ENCODE measurements at regions not wholly inside any gene's neighbourhood (a gene's known extent, or its start where the extent isn't known, plus 50 kb on each side); places are given as distances from the start of the nearest gene placed in this dataset.
"Not testable (repeated sequence)": the region's sequence is repeated elsewhere in the genome, so short reads cannot be mapped to it uniquely, and the experiment has no call there.

GRCh38 chr9:78882481-78882880 lies 585.6 kb downstream of the PSAT1 start:
- DNase-seq: no peak

DNA sequence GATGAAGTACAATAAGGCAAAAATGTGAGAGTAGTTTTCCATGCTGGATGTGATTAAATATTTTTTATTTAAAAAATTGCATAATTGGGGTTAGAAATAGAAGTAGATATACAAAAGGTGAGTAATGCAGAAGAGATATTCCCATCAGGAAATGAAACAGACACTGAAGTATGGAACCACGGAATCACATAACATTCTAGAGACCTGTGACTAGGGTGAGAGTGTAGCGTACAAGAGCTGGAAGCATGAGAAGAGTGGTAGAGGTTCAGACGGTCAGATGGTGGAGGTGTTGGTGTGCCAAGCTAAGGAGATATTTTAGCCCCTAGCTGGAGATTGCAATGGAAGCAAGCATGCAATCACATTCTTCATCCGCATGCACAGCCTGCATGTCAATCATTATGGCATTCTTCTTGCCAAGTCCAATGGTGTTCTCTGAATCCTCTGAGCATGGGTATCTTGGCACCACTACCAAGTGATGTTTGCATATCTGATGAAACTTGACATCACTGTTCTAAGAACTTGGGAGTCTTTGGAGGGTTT lies 587.8 kb downstream of the PSAT1 start:
- no peak for DNase-seq

- no peak for DNase-seq
These were observed 595.3 kb downstream of the PSAT1 start for GRCh38 chr9:78892182-78892581.

GRCh38 chr9:78892769-78893168 lies 595.8 kb downstream of the PSAT1 start:
- no peak for DNase-seq

DNA sequence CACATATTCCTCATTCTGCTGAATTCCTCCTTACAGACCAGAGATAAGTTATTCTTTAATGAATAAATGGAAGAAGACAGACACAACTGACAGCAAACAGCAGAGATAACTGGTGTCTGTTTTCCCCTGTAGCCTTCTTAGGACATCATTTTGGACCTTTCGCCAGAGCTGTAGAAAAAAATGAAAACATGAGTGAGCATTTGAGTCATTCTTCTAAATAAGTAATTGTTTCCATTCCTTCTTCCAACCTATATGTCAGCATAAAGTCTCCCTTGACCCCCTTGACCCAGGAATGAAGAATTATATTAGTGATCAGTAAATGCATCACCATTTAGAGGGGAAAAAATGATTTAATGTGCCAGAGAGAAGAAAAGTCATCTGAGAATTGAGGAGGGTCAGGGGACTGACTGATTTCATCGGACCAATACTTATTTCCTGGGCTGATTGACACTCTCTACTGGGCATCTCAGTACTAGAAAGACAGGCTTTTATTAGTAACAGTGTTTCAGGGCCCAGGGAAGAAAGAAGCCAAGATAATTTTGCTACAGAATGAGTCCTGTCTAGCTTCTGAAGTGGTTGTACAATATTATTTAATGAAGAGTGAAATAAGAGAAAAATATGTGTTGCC lies 597.0 kb downstream of the PSAT1 start:
- no peak for DNase-seq

GRCh38 chr9:78896479-78896878 lies 599.6 kb downstream of the PSAT1 start:
- DNase-seq: no peak

DNA sequence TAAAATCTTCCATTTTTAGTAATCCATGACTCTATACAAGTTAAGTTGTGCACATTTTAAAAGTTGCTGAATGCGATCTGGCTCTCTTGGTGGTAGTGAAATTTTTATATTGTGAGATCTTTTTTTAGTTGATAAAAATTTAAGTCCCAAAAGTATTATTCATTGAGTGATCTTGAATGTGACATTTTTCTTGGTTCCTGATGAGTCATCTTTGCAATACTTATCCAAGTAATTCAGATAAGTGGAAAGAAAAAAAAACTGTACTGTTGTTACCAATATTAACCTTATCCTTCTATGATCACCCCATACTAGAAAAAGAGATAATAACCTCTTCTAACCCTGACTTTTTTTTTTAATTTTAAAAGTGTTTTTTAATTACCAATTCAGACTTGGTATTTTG lies 601.3 kb downstream of the PSAT1 start:
- no peak for DNase-seq

GRCh38 chr9:78899006-78899405 lies 602.1 kb downstream of the PSAT1 start:
- DNase-seq: no peak

GRCh38 chr9:78900500-78900899 lies 603.6 kb downstream of the PSAT1 start:
- DNase-seq: no peak

DNA sequence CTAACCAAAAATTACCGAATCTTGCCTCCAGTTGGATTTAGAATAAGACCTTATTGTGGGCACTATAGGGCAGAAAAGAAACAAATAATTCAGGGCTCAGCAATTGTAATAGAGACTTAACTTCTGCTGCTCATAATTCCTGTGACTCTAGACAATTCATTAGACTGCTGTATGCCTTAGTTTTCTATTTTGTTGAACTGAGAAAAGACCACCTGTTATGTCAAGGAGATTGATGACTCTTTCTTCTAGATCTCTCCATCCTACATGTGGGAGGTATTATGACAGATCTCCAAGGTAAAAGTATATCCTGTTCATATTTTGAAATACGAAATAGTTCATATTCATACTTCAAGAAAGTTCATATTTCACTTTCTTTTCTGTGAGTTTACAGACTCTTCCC lies 605.1 kb downstream of the PSAT1 start:
- DNase-seq: no peak

- no peak for DNase-seq
These were observed 606.7 kb downstream of the PSAT1 start for GRCh38 chr9:78903581-78903980.

DNA sequence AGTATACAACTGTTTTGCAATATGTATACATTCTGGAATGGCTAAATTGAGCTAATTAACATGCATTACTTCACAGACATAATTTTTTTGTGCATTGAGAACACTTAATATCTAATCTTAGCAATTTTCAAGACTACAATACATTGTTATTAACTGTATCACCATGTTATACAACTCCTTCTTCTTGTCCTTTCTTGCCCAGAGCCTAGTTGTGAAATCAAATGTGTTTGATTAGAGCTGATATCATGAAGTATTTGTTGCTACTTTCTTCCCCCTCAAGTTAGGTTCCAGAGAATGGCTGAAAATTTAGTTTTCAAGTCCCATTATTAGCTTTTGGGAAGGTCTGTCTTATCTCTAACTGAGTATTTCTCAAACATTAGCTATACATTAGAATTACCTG lies 607.8 kb downstream of the PSAT1 start:
- no peak for DNase-seq

- no peak for DNase-seq
These were observed 608.5 kb downstream of the PSAT1 start for GRCh38 chr9:78905387-78905786.

DNA sequence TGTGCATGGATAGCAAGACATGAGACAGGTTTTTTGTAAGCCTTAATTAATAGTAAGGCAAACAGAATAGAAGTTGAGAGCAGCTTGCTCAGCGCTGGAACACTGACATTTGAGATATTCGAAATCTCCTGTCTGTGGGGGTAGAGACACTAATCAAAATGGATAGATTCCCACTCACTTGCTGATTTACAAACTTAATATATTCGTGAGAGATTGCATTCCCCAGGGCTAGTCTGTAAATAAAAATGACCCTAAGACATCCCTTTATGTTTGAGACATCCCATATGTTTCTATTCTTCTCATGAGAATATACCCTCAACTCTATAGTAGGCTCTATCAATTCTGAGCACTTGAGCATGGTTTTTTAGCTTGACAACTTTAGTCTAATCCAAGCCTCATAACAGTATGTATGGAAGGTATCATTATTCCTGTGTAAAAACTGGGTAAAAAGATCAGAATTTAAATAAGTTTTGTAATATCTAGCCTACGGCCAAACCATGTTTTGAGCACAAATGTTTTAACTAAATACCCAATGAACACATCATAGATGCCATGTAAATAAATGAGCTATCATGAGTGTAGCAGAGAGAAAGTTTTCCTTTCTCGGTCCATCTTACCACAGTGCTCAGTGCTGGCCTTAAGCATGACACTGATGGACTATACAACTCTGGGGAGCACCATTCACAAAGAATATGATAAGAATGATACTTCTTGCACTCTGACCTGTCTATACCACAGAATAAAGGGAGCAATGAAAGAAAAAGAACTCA lies 609.2 kb downstream of the PSAT1 start:
- DNase-seq: no peak

DNA sequence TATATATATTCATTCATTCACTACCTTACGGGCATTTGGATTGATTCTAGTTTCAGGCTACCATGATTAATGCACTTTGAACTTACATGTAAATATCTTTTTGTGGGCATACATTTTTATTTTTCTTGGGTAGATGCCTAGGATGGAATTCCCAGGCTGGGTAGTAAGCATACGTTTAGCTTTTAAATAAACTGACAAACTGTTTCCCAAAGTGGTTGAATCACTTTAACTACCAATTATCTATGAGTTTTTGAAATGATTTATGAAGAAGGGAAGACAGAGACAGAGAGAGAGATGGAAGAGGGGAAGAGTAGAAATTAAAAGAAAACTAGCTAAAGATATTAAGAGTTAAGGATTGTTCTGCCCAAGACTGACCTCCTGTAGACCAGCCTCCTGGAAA lies 612.6 kb downstream of the PSAT1 start:
- no peak for DNase-seq

DNA sequence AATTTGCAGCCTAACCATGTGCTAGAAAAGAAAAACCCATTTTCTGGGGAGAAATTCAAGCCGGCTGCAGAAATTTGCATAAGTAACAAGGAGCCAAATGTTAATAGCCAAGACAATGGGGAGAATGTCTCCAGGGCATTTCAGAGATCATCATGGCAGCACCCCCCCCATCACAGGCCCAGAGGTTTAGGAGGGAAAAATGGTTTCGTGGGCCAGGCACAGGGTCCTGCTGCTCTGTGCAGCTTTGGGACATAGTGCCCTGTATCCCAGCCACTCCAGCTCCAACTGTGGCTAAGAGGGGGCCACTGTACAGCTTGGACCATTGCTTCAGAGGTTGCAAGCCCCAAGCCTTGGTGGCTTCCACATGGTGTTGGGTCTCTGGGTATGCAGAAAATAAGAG lies 620.0 kb downstream of the PSAT1 start:
- not testable (repeated sequence) for DNase-seq

GRCh38 chr9:78918976-78919375 lies 622.1 kb downstream of the PSAT1 start:
- DNase-seq: no peak

DNA sequence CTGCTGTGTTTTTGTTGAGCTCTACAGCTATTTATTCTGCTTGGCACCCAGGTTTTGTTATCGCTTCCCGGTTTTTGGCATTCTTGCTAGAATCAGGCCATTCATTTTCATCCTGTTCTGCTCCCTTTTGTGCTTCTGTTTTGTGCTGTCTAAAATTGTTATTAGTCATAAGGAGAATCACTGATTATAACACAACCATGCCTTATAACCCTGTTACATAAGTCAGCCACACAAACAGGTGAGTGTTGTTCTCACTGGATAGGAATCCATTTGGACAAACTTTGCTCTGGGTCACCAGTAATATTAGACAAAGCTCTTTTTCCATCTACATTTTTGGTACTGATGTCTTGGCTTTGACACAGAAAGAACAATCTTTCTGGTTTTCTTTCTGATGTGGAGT lies 622.8 kb downstream of the PSAT1 start:
- no peak for DNase-seq

GRCh38 chr9:78921341-78921740 lies 624.4 kb downstream of the PSAT1 start:
- DNase-seq: no peak

GRCh38 chr9:78923966-78924659 lies 627.2 kb downstream of the PSAT1 start:
- DNase-seq: no peak

- no peak for DNase-seq
These were observed 630.4 kb downstream of the PSAT1 start for GRCh38 chr9:78927099-78927940.

DNA sequence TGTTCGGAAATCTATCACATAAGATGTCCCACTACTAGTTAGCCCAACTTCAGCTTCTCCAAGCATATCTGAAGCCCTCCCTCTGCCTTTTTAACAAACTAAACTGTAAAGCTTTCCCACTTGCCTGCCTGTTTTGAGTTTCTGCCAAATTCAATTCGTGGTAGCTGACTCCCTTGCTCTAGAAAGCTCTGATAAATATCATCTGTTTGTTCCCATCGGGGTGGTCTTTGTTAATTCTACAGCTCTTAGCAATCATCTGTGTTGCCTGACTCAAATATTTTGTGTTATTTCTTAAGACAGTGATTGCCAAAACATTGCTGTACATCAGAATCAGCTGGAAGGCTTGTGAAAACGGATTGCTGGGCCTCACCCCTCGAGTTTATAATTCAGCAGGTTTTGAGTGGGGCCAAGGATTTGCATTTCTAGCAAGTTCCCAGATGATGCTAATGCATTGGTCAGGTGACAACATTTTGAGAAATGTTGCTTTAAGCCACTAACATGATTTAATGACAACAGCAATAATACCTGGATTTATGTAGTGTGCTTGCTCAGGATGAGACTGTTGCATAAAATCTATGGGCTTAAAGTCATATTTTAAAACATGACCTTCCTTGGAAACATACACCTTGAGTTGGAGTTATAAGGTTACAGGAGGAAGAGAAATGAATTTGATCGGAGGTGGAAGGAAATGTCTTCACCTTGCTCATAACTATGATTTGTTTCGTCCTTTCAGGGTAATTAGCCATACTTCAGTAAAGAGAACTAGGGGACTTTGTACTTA lies 631.9 kb downstream of the PSAT1 start:
- no peak for DNase-seq
